Choroid plexus epithelial cell (primary cell): ENCODE measurements at regions not wholly inside any gene's neighbourhood (a gene's known extent, or its start where the extent isn't known, plus 50 kb on each side); places are given as distances from the start of the nearest gene placed in this dataset.

Source experiments
- DNase-seq: peaks from one replicate; pipeline ENCODE4 v3.0.0-alpha.2; 2010; ENCODE audit warnings: low read depth
- H3K4me3 ChIP-seq: 2 replicates; pipeline ENCODE4 v1.5.1; 2011; ENCODE audit warnings: low read depth, mild to moderate bottlenecking, control low read depth, low read length, moderate library complexity
- CTCF ChIP-seq: conservative IDR thresholded peaks from 2 replicates; pipeline ENCODE4 v1.5.1; 2011; ENCODE audit warnings: low read depth, mild to moderate bottlenecking, control low read depth, inconsistent platforms, low read length, moderate library complexity

GRCh38 chr4:30402276-30402675, 317.9 kb upstream of the PCDH7 start:
- peak; percentile 23 for DNase-seq
- no peak overlapping the region for H3K4me3 ChIP-seq
- TF ChIP-seq CTCF = no peak

GRCh38 chr4:30413915-30414314, 306.3 kb upstream of the PCDH7 start:
- H3K4me3 ChIP-seq = no peak overlapping the region
- TF ChIP-seq CTCF = no peak
- DNase-seq = no peak

DNA sequence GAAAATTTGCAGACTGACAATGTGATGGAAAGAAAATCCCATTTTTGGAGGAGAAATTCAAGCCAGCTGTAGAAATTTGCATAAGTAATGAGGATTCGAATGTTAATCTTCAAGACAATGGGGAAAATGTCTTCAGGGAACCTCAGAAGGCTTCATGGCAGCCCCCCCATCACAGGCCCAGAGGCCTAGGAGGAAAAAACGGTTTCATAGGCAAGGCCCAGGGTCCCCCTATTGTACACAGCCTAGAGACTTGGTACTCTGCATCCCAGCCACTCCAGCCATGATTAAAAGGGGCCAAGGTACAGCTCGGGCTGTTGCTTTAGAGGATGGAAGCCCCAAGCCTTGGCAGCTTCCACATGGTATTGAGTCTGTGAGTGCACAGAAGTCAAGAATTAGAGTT, 303.6 kb upstream of the PCDH7 start:
- no peak for TF ChIP-seq CTCF
- H3K4me3 ChIP-seq = no peak overlapping the region
- DNase-seq = no peak

DNA sequence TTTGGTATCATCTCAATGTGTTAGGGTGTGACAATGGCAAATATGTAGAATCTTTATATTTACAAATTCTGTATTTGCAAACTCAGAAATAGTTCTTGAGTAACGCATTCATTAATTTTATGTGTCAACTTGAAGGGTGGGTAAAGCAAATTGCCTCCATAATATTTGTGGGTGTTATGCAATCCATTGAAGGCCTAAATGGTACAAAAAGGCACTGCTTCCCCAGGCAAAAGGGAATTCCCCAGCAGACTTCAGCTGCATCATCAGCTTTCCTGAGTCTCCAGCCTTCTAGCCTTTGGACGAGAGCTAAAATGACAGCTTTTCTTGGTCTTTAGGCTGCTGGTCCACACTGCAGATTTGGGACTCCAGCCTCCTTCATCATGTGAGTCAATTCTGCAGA, 292.2 kb upstream of the PCDH7 start:
- no peak for DNase-seq
- no peak overlapping the region for H3K4me3 ChIP-seq
- no peak for TF ChIP-seq CTCF

- peak; percentile 35 for DNase-seq
- no peak for TF ChIP-seq CTCF
- H3K4me3 ChIP-seq = no peak overlapping the region
Measured at GRCh38 chr4:30429813-30430761, 290.1 kb upstream of the PCDH7 start.

DNA sequence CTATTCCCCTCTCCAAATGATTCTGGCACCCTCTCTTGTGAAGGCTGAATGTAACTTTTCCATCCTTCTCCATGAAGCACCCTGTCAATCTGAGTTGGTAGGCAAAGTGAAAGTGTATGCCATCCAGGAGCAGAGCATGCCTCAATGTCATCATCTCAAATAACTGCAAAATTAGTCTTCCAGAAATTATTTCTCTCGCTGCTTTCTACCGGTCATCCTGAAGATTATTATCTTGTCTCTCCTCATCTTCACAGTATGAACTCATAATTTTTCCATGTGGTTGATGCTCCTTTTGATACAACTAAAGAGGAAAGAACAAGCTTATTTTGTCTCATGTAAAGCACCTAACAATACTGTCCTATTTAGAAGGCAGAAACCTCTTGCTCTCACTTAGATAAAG, 285.5 kb upstream of the PCDH7 start:
- no peak overlapping the region for H3K4me3 ChIP-seq
- TF ChIP-seq CTCF = no peak
- DNase-seq = no peak

DNA sequence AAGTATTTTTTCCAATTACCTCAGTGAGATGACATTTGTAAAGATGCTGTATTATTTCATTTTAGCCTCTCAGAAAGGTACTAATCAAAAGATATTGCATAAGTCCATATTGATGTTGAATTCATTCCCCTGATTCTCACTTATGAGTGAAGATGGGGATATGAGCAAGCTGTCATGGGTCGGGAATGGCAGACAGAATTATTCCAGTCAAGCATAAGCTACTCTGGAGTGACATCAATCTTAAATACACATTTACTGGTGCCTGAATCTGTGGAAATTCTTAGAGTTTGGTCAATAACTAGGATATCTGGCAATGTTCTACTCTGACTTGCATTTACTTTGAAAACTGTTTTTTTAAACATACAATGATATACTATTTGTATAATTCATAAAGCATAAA, 283.8 kb upstream of the PCDH7 start:
- no peak for TF ChIP-seq CTCF
- no peak for DNase-seq
- H3K4me3 ChIP-seq = no peak overlapping the region
